HCT116 (cell line): ENCODE measurements at regions not wholly inside any gene's neighbourhood (a gene's known extent, or its start where the extent isn't known, plus 50 kb on each side); places are given as distances from the start of the nearest gene placed in this dataset.

ENCODE experiments used
- ATAC-seq: fragments of 200-7000 bp; cut with Tn5 transposase; 2 replicates; pipeline ENCODE4 v1.9.1; 2020; ENCODE audit warnings: mild to moderate bottlenecking, moderate library complexity
- BruUV-seq: library from RNA; stranded (reverse); fragments of 400-500 nt; replicated peaks from 2 replicates; lab custom pipeline; 2021; lab: Mats Ljungman, UMichigan
- CTCF ChIA-PET: fragments of 300-600 bp; sonication (Branson Sonifier 250); formaldehyde crosslinking; loops from one replicate; lab custom pipeline; 2021; ENCODE audit warnings: antibody characterized with exemption; lab: Charles Lee
- POLR2A ChIA-PET: fragments of 300-600, 350-600 bp; sonication (Branson Sonifier 250); formaldehyde crosslinking; loops from one replicate; lab custom pipeline; 2021; ENCODE audit warnings: antibody characterized with exemption; lab: Charles Lee
- RAD21 ChIA-PET, 2 experiments: fragments of 300-600 bp; sonication (Branson Sonifier 250); formaldehyde crosslinking; loops; one replicate each; lab custom pipeline; 2023; ENCODE audit warnings: low total read pairs in 2 of 2; ENCODE audit not compliant: uncharacterized antibody in 2 of 2, unreplicated experiment in 2 of 2, low non-redundant PET in 1 of 2; lab: Charles Lee
- DNase-seq: peaks from one replicate; pipeline ENCODE4 v3.0.0-alpha.2; 2010; ENCODE audit warnings: low read depth, low spot score
- H2AFZ ChIP-seq: fragments of 200-600 bp; shearing (Covaris generic), sonication (generic); 2 replicates; pipeline ENCODE4 v1.6.1; 2017; ENCODE audit warnings: low read depth, mixed run types, mixed read lengths, antibody characterized with exemption, low read length; ENCODE audit not compliant: poor library complexity, severe bottlenecking
- H3K27ac ChIP-seq: 2 replicates; pipeline ENCODE4 v1.5.1; 2012; ENCODE audit warnings: low read depth, low read length
- H3K27me3 ChIP-seq: fragments of 200-600 bp; sonication (generic); 2 replicates; pipeline ENCODE4 v1.6.1; 2016; ENCODE audit warnings: mixed run types, low read length, mixed read lengths; ENCODE audit not compliant: insufficient read depth
- H3K36me3 ChIP-seq, 2 experiments: fragments of 200-500 bp in 1 of 2; fragments of 200-600 bp in 1 of 2; sonication (Bioruptor generic) in 1 of 2; sonication (generic) in 1 of 2; 2 replicates each; pipeline versions ENCODE4 v1.5.1 to v1.6.1; 2014 to 2016; ENCODE audit warnings: low read length in 2 of 2, inconsistent platforms in 1 of 2, mixed read lengths in 1 of 2, mixed run types in 1 of 2; ENCODE audit not compliant: insufficient read depth in 2 of 2, control insufficient read depth in 1 of 2
- H3K4me1 ChIP-seq, 2 experiments: fragments of 200-600 bp in 1 of 2; sonication (generic) in 1 of 2; 2 replicates each; pipeline versions ENCODE4 v1.5.1 to v1.6.1; 2012 to 2017; ENCODE audit warnings: low read length in 2 of 2, inconsistent platforms in 1 of 2, mild to moderate bottlenecking in 1 of 2, mixed read lengths in 1 of 2, mixed run types in 1 of 2, moderate library complexity in 1 of 2; ENCODE audit not compliant: insufficient read depth in 2 of 2, control insufficient read depth in 1 of 2
- H3K4me2 ChIP-seq: fragments of 200-600 bp; sonication (generic); 2 replicates; pipeline ENCODE4 v1.6.1; 2017; ENCODE audit warnings: mixed run types, low read length, mixed read lengths
- H3K4me3 ChIP-seq, 2 experiments: fragments of 200-600 bp in 1 of 2; sonication (generic) in 1 of 2; replicated peaks in 1 of 2; 2 replicates each; pipeline ENCODE4 v1.5.1; 2011 to 2016; ENCODE audit warnings: low read length in 2 of 2, control low read depth in 1 of 2, low read depth in 1 of 2, mild to moderate bottlenecking in 1 of 2, mixed read lengths in 1 of 2, mixed run types in 1 of 2
- H3K79me2 ChIP-seq: fragments of 200-600 bp; sonication (generic); 2 replicates; pipeline ENCODE4 v1.6.1; 2017; ENCODE audit warnings: mild to moderate bottlenecking, mixed run types, low read length, moderate library complexity, mixed read lengths; ENCODE audit not compliant: insufficient read depth
- H3K9ac ChIP-seq: fragments of 200-600 bp; sonication (generic); 2 replicates; pipeline ENCODE4 v1.6.1; 2016; ENCODE audit warnings: low read length, mixed read lengths
- H3K9me2 ChIP-seq: fragments of 200-600 bp; sonication (generic), shearing (Covaris generic); 2 replicates; pipeline ENCODE4 v1.6.1; 2017; ENCODE audit warnings: mixed run types, mild to moderate bottlenecking, moderate library complexity; ENCODE audit not compliant: insufficient read depth
- H3K9me3 ChIP-seq, 2 experiments: fragments of 200-500 bp in 1 of 2; fragments of 200-600 bp in 1 of 2; sonication (Bioruptor generic) in 1 of 2; sonication (generic) in 1 of 2; 2 replicates each; pipeline ENCODE4 v1.6.1; 2014 to 2017; ENCODE audit warnings: low read length in 2 of 2, mixed read lengths in 2 of 2, inconsistent platforms in 1 of 2, low read depth in 1 of 2, mild to moderate bottlenecking in 1 of 2, mixed run types in 1 of 2, moderate library complexity in 1 of 2; ENCODE audit not compliant: control insufficient read depth in 1 of 2, insufficient read depth in 1 of 2
- H4K20me1 ChIP-seq: fragments of 200-600 bp; sonication (generic), shearing (Covaris generic); 2 replicates; pipeline ENCODE4 v1.6.1; 2017; ENCODE audit warnings: mixed run types, mild to moderate bottlenecking, moderate library complexity; ENCODE audit not compliant: insufficient read depth
- ATF3 ChIP-seq: IDR thresholded peaks from 2 replicates; pipeline ENCODE4 v1.6.1; 2012
- CBX3 ChIP-seq: IDR thresholded peaks from 2 replicates; pipeline ENCODE4 v1.6.1; 2012; ENCODE audit warnings: low read depth
- CEBPB ChIP-seq: IDR thresholded peaks from 2 replicates; pipeline ENCODE4 v1.6.1; 2012; ENCODE audit warnings: low read depth
- EGR1 ChIP-seq: IDR thresholded peaks from 2 replicates; pipeline ENCODE4 v1.6.1; 2012; ENCODE audit warnings: low read depth
- ELF1 ChIP-seq: IDR thresholded peaks from 2 replicates; pipeline ENCODE4 v1.6.1; 2012; ENCODE audit warnings: low read depth, borderline replicate concordance
- EZH2 ChIP-seq: fragments of 200-600 bp; sonication (generic); IDR thresholded peaks from 2 replicates; pipeline ENCODE4 v1.6.1; 2017; ENCODE audit warnings: antibody characterized with exemption, mixed run types
- EZH2phosphoT487 ChIP-seq: fragments of 200-600 bp; IDR thresholded peaks from 2 replicates; pipeline ENCODE4 v1.6.1; 2018; ENCODE audit warnings: antibody characterized with exemption, borderline replicate concordance
- FOSL1 ChIP-seq: IDR thresholded peaks from 2 replicates; pipeline ENCODE4 v1.6.1; 2012; ENCODE audit warnings: low read depth
- JUND ChIP-seq: IDR thresholded peaks from 2 replicates; pipeline ENCODE4 v1.6.1; 2012
- MAX ChIP-seq: IDR thresholded peaks from 2 replicates; pipeline ENCODE4 v1.6.1; 2012
- POLR2A ChIP-seq: IDR thresholded peaks from 2 replicates; pipeline ENCODE4 v1.7.0; 2011; ENCODE audit warnings: borderline replicate concordance; ENCODE audit not compliant: insufficient read depth, insufficient read length; ENCODE audit errors: extremely low read depth
- POLR2AphosphoS5 ChIP-seq: IDR thresholded peaks from 2 replicates; pipeline ENCODE4 v1.6.1; 2011; ENCODE audit warnings: mild to moderate bottlenecking, low read depth, low read length, moderate library complexity
- RAD21 ChIP-seq: IDR thresholded peaks from 2 replicates; pipeline ENCODE4 v1.6.1; 2012; ENCODE audit warnings: low read depth, mild to moderate bottlenecking
- REST ChIP-seq: IDR thresholded peaks from 2 replicates; pipeline ENCODE4 v1.6.1; 2012; ENCODE audit warnings: low read depth
- SIN3A ChIP-seq: IDR thresholded peaks from 2 replicates; pipeline ENCODE4 v1.6.1; 2012; ENCODE audit warnings: low read depth
- SP1 ChIP-seq: IDR thresholded peaks from 2 replicates; pipeline ENCODE4 v1.6.1; 2012; ENCODE audit warnings: low read depth
- SRF ChIP-seq: IDR thresholded peaks from 2 replicates; pipeline ENCODE4 v1.6.1; 2012; ENCODE audit warnings: low read depth
- YY1 ChIP-seq: IDR thresholded peaks from 2 replicates; pipeline ENCODE4 v1.6.1; 2011; ENCODE audit warnings: low read length, low read depth, moderate library complexity, mild to moderate bottlenecking; ENCODE audit not compliant: insufficient replicate concordance; ENCODE audit errors: extremely low read depth
- ZFX ChIP-seq: fragments of 450-650 bp; IDR thresholded peaks from 2 replicates; pipeline ENCODE4 v1.6.1; 2017
- ZNF274 ChIP-seq: fragments of 200-500 bp; sonication (Bioruptor generic); IDR thresholded peaks from 2 replicates; pipeline ENCODE4 v1.6.1; 2014; ENCODE audit warnings: mild to moderate bottlenecking, low read depth, low read length, inconsistent platforms
- intact Hi-C: fragments of 100-400 bp; cut with micrococcal nuclease; formaldehyde crosslinking; loops from 2 replicates; pipeline ENCODE4 v1.10.0; 2022

GRCh38 chr2:236866542-236867340 lies 218.9 kb upstream of the COPS8 start:
- RAD21 ChIA-PET, result no interaction called here
- intact Hi-C loops, result no loop called here
- H3K79me2 ChIP-seq, result no peaks in the 10 kb centered on the region
- BruUV-seq, result no TSS peak
- H3K4me1 ChIP-seq, result 0 out of 4 replicates have a peak, but pooled peaks cover 0 to 3% of the 10 kb centered on the region in 2 experiments
- H4K20me1 ChIP-seq, result no peaks in the 10 kb centered on the region
- H3K27me3 ChIP-seq, result peaks cover 35% of the 10 kb centered on the region
- H3K4me2 ChIP-seq, result no peak overlapping the region
- no peaks in the 10 kb centered on the region for H3K9me2 ChIP-seq
- H3K9me3 ChIP-seq, result no peaks in the 10 kb centered on the region
- CTCF ChIA-PET, result no interaction called here
- H3K36me3 ChIP-seq, result no peaks in the 10 kb centered on the region
- no peak overlapping the region for H3K4me3 ChIP-seq
- no peak overlapping the region for H3K27ac ChIP-seq
- TF ChIP-seq CBX3 (no peak), REST (no peak), CEBPB (no peak), ZFX (no peak), YY1 (no peak), FOSL1 (no peak), POLR2A (no peak), RAD21 (no peak), SRF (no peak), EGR1 (no peak), SIN3A (no peak), ATF3 (no peak), ZNF274 (no peak), JUND (no peak), SP1 (no peak), EZH2 (no peak), POLR2AphosphoS5 (no peak), EZH2phosphoT487 (no peak), ELF1 (no peak), MAX (no peak)
- POLR2A ChIA-PET, result no interaction called here
- H2AFZ ChIP-seq, result no peak overlapping the region
- no peak for ATAC-seq
- no peak for DNase-seq
- no peak overlapping the region for H3K9ac ChIP-seq
